ENCODE measurements at regions not wholly inside any gene's neighbourhood (a gene's known extent, or its start where the extent isn't known, plus 50 kb on each side); places are given as distances from the start of the nearest gene placed in this dataset.

- Histone ChIP-seq H3K9me3 (no peaks in the 10 kb centered on the region), H3K27me3 (ENCODE audit: insufficient read depth) (no peaks in the 10 kb centered on the region), H3K36me3 (replicated peaks in 1 of 2; ENCODE audit: control insufficient read depth in 1 of 2, insufficient read depth in 2 of 2, low read length in 1 of 2) (no peaks in the 10 kb centered on the region), H3K79me2 (ENCODE audit: insufficient read depth) (no peaks in the 10 kb centered on the region), H3K9me2 (no peaks in the 10 kb centered on the region), H3K9ac (no peak overlapping the region), H3K4me2 (no peak overlapping the region), H3K4me1 (ENCODE audit: control insufficient read depth in 1 of 2, insufficient read depth in 2 of 2, low read depth in 1 of 2, low read length in 1 of 2) (no peaks in the 10 kb centered on the region), H2AFZ (ENCODE audit: low read depth) (no peak overlapping the region), H3K27ac (ENCODE audit: low read depth in 2 of 2, low read length in 1 of 2) (no peak overlapping the region), H3K4me3 (ENCODE audit: low read depth in 2 of 2, low read length in 1 of 2) (no peak overlapping the region), H4K20me1 (ENCODE audit: insufficient read depth) (no peaks in the 10 kb centered on the region), H3F3A (replicated peaks; ENCODE audit: insufficient read depth) (no peaks in the 10 kb centered on the region)
- 65% methylated on average over 1 of the region's 1 CpG for WGBS (ENCODE audit: low lambda C conversion rate)
- no peak for DNase-seq
- POLR2A ChIA-PET, result no interaction called here
- CTCF ChIA-PET, result no interaction called here
- TF ChIP-seq GATA2 (CRISPR knock-in tag; IDR thresholded peaks at IDR 0.05) (no peak), MXI1 (IDR thresholded peaks at IDR 0.05; ENCODE audit: low read depth, low read length) (no peak), USF1 (IDR thresholded peaks at IDR 0.05; ENCODE audit: borderline replicate concordance, low read depth) (no peak), ELF1 (IDR thresholded peaks at IDR 0.05) (no peak), IRF3 (IDR thresholded peaks at IDR 0.05; ENCODE audit: low read depth, low read length) (no peak), NFIC (IDR thresholded peaks at IDR 0.05; ENCODE audit: borderline replicate concordance) (no peak), NRF1 (IDR thresholded peaks at IDR 0.05; ENCODE audit: low read depth, low read length) (no peak), POLR2AphosphoS5 (IDR thresholded peaks at IDR 0.05; ENCODE audit: low read depth, low read length) (no peak)
These were observed 224.3 kb downstream of the AUH start for GRCh38 chr9:91137391-91137790.

GRCh38 chr9:91138760-91139159 is 223.0 kb downstream of the AUH start:
- H3K9me2 ChIP-seq, result no peaks in the 10 kb centered on the region
- H3K79me2 ChIP-seq (ENCODE audit: insufficient read depth), result no peaks in the 10 kb centered on the region
- no peaks in the 10 kb centered on the region for H3K27me3 ChIP-seq (ENCODE audit: insufficient read depth)
- H2AFZ ChIP-seq (ENCODE audit: low read depth), result no peak overlapping the region
- H3K27ac ChIP-seq (ENCODE audit: low read depth in 2 of 2, low read length in 1 of 2), result no peak overlapping the region
- POLR2A ChIA-PET, result no interaction called here
- 54% methylated on average over 5 of the region's 5 CpGs for WGBS (ENCODE audit: low lambda C conversion rate)
- H3K4me1 ChIP-seq (ENCODE audit: control insufficient read depth in 1 of 2, insufficient read depth in 2 of 2, low read depth in 1 of 2, low read length in 1 of 2), result no peaks in the 10 kb centered on the region
- no peak overlapping the region for H3K4me2 ChIP-seq
- H4K20me1 ChIP-seq (ENCODE audit: insufficient read depth), result no peaks in the 10 kb centered on the region
- no peaks in the 10 kb centered on the region for H3K9me3 ChIP-seq
- H3K9ac ChIP-seq, result no peak overlapping the region
- no peaks in the 10 kb centered on the region for H3F3A ChIP-seq (replicated peaks; ENCODE audit: insufficient read depth)
- no peak for DNase-seq
- CTCF ChIA-PET, result interaction anchor here (0.6 to 1.6 kb wide), 2 partner anchors 9 to 146 kb away, joined by 3 to 4 read pairs; no protein-coding TSS in a partner anchor
- no peaks in the 10 kb centered on the region for H3K36me3 ChIP-seq (replicated peaks in 1 of 2; ENCODE audit: control insufficient read depth in 1 of 2, insufficient read depth in 2 of 2, low read length in 1 of 2)
- H3K4me3 ChIP-seq (ENCODE audit: low read depth in 2 of 2, low read length in 1 of 2), result no peak overlapping the region
- TF ChIP-seq TCF12 (IDR thresholded peaks at IDR 0.05) (0 out of 2 replicates have a peak, but pooled peaks have one; percentile 6), POLR2AphosphoS5 (IDR thresholded peaks at IDR 0.05; ENCODE audit: low read depth, low read length) (no peak), CTCF (IDR thresholded peaks at IDR 0.05) (no peak)
